BJ (cell line): ENCODE measurements at regions not wholly inside any gene's neighbourhood (a gene's known extent, or its start where the extent isn't known, plus 50 kb on each side); places are given as distances from the start of the nearest gene placed in this dataset.

Source experiments
- CTCF ChIA-PET: fragments of 350-600 bp; formaldehyde crosslinking; extraction: SDS; loops from one replicate; lab custom pipeline; 2021; ENCODE audit warnings: antibody characterized with exemption, inconsistent platforms; lab: Yijun Ruan, JAX
- POLR2A ChIA-PET: fragments of 300-600 bp; sonication (Branson Sonifier 250); formaldehyde crosslinking; extraction: SDS; loops from one replicate; lab custom pipeline; 2021; ENCODE audit warnings: antibody characterized with exemption; lab: Charles Lee
- DNase-seq: peaks from one replicate; pipeline ENCODE4 v3.0.0-alpha.2; 2011; ENCODE audit warnings: low read depth
- H3K27me3 ChIP-seq: 2 replicates; pipeline ENCODE4 v1.6.0; 2011; ENCODE audit warnings: low read length; ENCODE audit not compliant: control insufficient read depth, insufficient read depth
- H3K36me3 ChIP-seq: 2 replicates; pipeline ENCODE4 v1.5.1; 2011; ENCODE audit warnings: low read length; ENCODE audit not compliant: control insufficient read depth, insufficient read depth
- H3K4me3 ChIP-seq: 2 replicates; pipeline ENCODE4 v1.5.1; 2011; ENCODE audit warnings: low read depth, mild to moderate bottlenecking, control low read depth, low read length
- TF ChIP-seq, protein P1 (sequence below): IDR thresholded peaks from 2 replicates; pipeline ENCODE4 v1.5.1; 2011; ENCODE audit warnings: low read depth, mild to moderate bottlenecking, control low read depth, inconsistent platforms, low read length, moderate library complexity; ENCODE audit not compliant: insufficient read depth

- POLR2A ChIA-PET, result no interaction called here
- Histone ChIP-seq H3K27me3 (no peaks in the 10 kb centered on the region), H3K4me3 (peak overlapping the region; percentile 53), H3K36me3 (no peaks in the 10 kb centered on the region)
- CTCF ChIA-PET, result no interaction called here
- TF ChIP-seq, protein P1, sequence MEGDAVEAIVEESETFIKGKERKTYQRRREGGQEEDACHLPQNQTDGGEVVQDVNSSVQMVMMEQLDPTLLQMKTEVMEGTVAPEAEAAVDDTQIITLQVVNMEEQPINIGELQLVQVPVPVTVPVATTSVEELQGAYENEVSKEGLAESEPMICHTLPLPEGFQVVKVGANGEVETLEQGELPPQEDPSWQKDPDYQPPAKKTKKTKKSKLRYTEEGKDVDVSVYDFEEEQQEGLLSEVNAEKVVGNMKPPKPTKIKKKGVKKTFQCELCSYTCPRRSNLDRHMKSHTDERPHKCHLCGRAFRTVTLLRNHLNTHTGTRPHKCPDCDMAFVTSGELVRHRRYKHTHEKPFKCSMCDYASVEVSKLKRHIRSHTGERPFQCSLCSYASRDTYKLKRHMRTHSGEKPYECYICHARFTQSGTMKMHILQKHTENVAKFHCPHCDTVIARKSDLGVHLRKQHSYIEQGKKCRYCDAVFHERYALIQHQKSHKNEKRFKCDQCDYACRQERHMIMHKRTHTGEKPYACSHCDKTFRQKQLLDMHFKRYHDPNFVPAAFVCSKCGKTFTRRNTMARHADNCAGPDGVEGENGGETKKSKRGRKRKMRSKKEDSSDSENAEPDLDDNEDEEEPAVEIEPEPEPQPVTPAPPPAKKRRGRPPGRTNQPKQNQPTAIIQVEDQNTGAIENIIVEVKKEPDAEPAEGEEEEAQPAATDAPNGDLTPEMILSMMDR, result no peak
- DNase-seq, result no peak
These were observed 931.7 kb downstream of the NLGN4Y start for GRCh38 chrY:15455980-15456469.

- ChIA-PET CTCF (no interaction called here), POLR2A (no interaction called here)
- no peaks in the 10 kb centered on the region for H3K36me3 ChIP-seq
- TF ChIP-seq, protein P1, result no peak
- no peaks in the 10 kb centered on the region for H3K27me3 ChIP-seq
- DNase-seq, result no peak
- peak overlapping the region; percentile 53 for H3K4me3 ChIP-seq
These were observed 932.2 kb downstream of the NLGN4Y start for GRCh38 chrY:15456491-15456890.

GRCh38 chrY:15457682-15458081 is 933.4 kb downstream of the NLGN4Y start:
- Histone ChIP-seq H3K27me3 (no peaks in the 10 kb centered on the region), H3K4me3 (no peak overlapping the region), H3K36me3 (no peaks in the 10 kb centered on the region)
- no peak for DNase-seq
- CTCF ChIA-PET, result no interaction called here
- TF ChIP-seq, protein P1, result no peak
- POLR2A ChIA-PET, result no interaction called here

- DNase-seq, result no peak
- ChIA-PET POLR2A (no interaction called here), CTCF (no interaction called here)
- no peak overlapping the region for H3K4me3 ChIP-seq
- TF ChIP-seq, protein P1, result no peak
- no peaks in the 10 kb centered on the region for H3K36me3 ChIP-seq
- no peaks in the 10 kb centered on the region for H3K27me3 ChIP-seq
These were observed 934.1 kb downstream of the NLGN4Y start for GRCh38 chrY:15458426-15458825.

DNA sequence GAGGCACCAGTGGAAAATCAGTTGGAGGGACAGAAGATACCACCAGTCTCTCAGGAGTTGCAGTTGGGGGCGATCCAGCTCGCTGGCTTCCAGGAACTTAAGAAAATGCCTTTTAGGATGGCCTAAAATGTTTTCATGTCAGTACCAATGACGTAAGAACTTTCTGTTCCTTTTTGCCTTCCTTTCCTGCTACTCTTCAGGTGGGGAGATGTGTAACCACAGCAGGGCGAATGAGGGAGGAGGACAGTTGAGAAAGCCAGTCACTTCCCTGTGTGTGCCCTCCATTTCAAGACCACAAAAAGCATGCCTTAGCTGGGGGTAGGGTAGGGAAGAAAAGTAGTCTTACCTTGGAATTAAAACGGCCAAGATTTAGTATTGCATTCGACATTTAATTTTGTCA is 941.6 kb downstream of the NLGN4Y start:
- H3K27me3 ChIP-seq, result no peaks in the 10 kb centered on the region
- DNase-seq, result no peak
- no peak overlapping the region for H3K4me3 ChIP-seq
- H3K36me3 ChIP-seq, result no peaks in the 10 kb centered on the region
- TF ChIP-seq, protein P1, result no peak
- POLR2A ChIA-PET, result no interaction called here
- CTCF ChIA-PET, result interaction anchor here (1.1 kb wide), 1 partner anchor 32 kb away, joined by 3 read pairs; no protein-coding TSS in a partner anchor
